ENCODE measurements at regions not wholly inside any gene's neighbourhood (a gene's known extent, or its start where the extent isn't known, plus 50 kb on each side); places are given as distances from the start of the nearest gene placed in this dataset.

DNA sequence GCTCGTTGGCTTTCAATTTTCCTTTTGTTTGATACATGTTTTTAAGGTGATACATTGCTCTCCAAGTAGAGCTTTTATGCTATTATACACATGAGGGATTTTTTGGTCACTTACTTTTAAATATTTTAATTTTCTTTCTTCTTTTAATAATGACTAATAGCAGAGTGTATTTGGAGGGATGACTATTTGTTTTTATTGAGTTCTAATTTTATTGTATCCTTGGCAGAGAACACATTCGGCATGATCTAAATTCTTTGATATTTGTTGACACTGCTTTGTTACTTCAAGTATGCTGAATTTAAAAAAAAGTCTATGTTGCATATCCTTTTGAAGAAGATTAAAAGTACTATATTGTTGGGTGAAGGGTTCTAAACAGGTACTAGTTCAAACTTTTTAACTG is 149.9 kb upstream of the PDZRN3 start:
- 1% methylated on average over 2 of the region's 2 CpGs for WGBS (ENCODE audit: missing lambda C conversion rate)
- CTCF ChIA-PET: no interaction called here
- no peak for FAIRE-seq

GRCh38 chr3:73773233-73773632 is 148.5 kb upstream of the PDZRN3 start:
- CTCF ChIA-PET: no interaction called here
- H3K9me3 ChIP-seq: no peaks in the 10 kb centered on the region

More for the DNA sequence above, 149.9 kb upstream of the PDZRN3 start:
- Histone ChIP-seq H3K27ac (no peak overlapping the region), H3K9me3 (no peaks in the 10 kb centered on the region), H3K4me2 (no peak overlapping the region), H3K4me3 (no peak overlapping the region), H3K4me1 (no peaks in the 10 kb centered on the region)
- DNase-seq (ENCODE audit: low read depth in 1 of 2, low spot score in 1 of 2) (no peak), ATAC-seq (no peak)
- POLR2A ChIA-PET: no interaction called here
- TF ChIP-seq ZNF302 (CRISPR knock-in tag; IDR thresholded peaks at IDR 0.05): no peak
- TF ChIP-seq ZSCAN20 (CRISPR knock-in tag; IDR thresholded peaks at IDR 0.05): no peak
- no peak for TF ChIP-seq HOXB13 (CRISPR knock-in tag; IDR thresholded peaks at IDR 0.05; ENCODE audit: low read depth)
- TF ChIP-seq RCOR1 (IDR thresholded peaks at IDR 0.05; ENCODE audit: low read depth, low read length): no peak
- no peak for TF ChIP-seq HES2 (IDR thresholded peaks at IDR 0.05)
- no peak for TF ChIP-seq JUNB (IDR thresholded peaks at IDR 0.05)
- no peak for TF ChIP-seq EHMT2 (IDR thresholded peaks at IDR 0.05; ENCODE audit: low read depth)
- TF ChIP-seq MYC (IDR thresholded peaks at IDR 0.05; ENCODE audit: borderline replicate concordance, low read length): no peak
- TF ChIP-seq CEBPB (IDR thresholded peaks at IDR 0.05): no peak
- TF ChIP-seq JUN (IDR thresholded peaks at IDR 0.05): no peak
- TF ChIP-seq, protein P1, sequence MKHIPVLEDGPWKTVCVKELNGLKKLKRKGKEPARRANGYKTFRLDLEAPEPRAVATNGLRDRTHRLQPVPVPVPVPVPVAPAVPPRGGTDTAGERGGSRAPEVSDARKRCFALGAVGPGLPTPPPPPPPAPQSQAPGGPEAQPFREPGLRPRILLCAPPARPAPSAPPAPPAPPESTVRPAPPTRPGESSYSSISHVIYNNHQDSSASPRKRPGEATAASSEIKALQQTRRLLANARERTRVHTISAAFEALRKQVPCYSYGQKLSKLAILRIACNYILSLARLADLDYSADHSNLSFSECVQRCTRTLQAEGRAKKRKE (CRISPR knock-in tag; IDR thresholded peaks at IDR 0.05; ENCODE audit: low read depth): no peak
- TF ChIP-seq KDM5A (IDR thresholded peaks at IDR 0.05): no peak
- no peak for TF ChIP-seq MAZ (IDR thresholded peaks at IDR 0.05; ENCODE audit: borderline replicate concordance, low read depth, low read length)
- TF ChIP-seq EHF (CRISPR knock-in tag; IDR thresholded peaks at IDR 0.05): no peak
- TF ChIP-seq, protein P2, sequence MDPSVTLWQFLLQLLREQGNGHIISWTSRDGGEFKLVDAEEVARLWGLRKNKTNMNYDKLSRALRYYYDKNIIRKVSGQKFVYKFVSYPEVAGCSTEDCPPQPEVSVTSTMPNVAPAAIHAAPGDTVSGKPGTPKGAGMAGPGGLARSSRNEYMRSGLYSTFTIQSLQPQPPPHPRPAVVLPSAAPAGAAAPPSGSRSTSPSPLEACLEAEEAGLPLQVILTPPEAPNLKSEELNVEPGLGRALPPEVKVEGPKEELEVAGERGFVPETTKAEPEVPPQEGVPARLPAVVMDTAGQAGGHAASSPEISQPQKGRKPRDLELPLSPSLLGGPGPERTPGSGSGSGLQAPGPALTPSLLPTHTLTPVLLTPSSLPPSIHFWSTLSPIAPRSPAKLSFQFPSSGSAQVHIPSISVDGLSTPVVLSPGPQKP (IDR thresholded peaks at IDR 0.05; ENCODE audit: low read depth, low read length): no peak

More at GRCh38 chr3:73773233-73773632, 148.5 kb upstream of the PDZRN3 start:
- Histone ChIP-seq H3K4me3 (no peak overlapping the region), H3K27ac (no peak overlapping the region), H3K4me1 (no peaks in the 10 kb centered on the region), H3K4me2 (no peak overlapping the region)
- TF ChIP-seq BCL3 (IDR thresholded peaks at IDR 0.05) (no peak), ZC3H11A (IDR thresholded peaks at IDR 0.05) (no peak), SREBF2 (IDR thresholded peaks at IDR 0.05) (no peak), SMC3 (IDR thresholded peaks at IDR 0.05) (no peak), POLR2AphosphoS2 (conservative IDR thresholded peaks at IDR 0.05; ENCODE audit: low read length) (no peak), CTCF (IDR thresholded peaks at IDR 0.05) (no peak), NR3C1 (IDR thresholded peaks at IDR 0.05) (no peak), RFX5 (IDR thresholded peaks at IDR 0.05) (no peak), HEYL (CRISPR knock-in tag; IDR thresholded peaks at IDR 0.05) (no peak), BHLHE40 (IDR thresholded peaks at IDR 0.05; ENCODE audit: low read depth, low read length) (no peak), TP53 (CRISPR knock-in tag; IDR thresholded peaks at IDR 0.05) (no peak), RAD21 (conservative IDR thresholded peaks at IDR 0.05 in 1 of 2, IDR thresholded peaks at IDR 0.05 in 1 of 2) (no peak)
- TF ChIP-seq, protein P3, sequence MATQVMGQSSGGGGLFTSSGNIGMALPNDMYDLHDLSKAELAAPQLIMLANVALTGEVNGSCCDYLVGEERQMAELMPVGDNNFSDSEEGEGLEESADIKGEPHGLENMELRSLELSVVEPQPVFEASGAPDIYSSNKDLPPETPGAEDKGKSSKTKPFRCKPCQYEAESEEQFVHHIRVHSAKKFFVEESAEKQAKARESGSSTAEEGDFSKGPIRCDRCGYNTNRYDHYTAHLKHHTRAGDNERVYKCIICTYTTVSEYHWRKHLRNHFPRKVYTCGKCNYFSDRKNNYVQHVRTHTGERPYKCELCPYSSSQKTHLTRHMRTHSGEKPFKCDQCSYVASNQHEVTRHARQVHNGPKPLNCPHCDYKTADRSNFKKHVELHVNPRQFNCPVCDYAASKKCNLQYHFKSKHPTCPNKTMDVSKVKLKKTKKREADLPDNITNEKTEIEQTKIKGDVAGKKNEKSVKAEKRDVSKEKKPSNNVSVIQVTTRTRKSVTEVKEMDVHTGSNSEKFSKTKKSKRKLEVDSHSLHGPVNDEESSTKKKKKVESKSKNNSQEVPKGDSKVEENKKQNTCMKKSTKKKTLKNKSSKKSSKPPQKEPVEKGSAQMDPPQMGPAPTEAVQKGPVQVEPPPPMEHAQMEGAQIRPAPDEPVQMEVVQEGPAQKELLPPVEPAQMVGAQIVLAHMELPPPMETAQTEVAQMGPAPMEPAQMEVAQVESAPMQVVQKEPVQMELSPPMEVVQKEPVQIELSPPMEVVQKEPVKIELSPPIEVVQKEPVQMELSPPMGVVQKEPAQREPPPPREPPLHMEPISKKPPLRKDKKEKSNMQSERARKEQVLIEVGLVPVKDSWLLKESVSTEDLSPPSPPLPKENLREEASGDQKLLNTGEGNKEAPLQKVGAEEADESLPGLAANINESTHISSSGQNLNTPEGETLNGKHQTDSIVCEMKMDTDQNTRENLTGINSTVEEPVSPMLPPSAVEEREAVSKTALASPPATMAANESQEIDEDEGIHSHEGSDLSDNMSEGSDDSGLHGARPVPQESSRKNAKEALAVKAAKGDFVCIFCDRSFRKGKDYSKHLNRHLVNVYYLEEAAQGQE (IDR thresholded peaks at IDR 0.05): no peak
- TF ChIP-seq, protein P2 (IDR thresholded peaks at IDR 0.05; ENCODE audit: low read depth, low read length): no peak
- FAIRE-seq (no peak), ATAC-seq (no peak), DNase-seq (ENCODE audit: low read depth in 1 of 2, low spot score in 1 of 2) (no peak)
- POLR2A ChIA-PET: no interaction called here
- WGBS (ENCODE audit: missing lambda C conversion rate): 0% methylated on average over 1 of the region's 1 CpG
